ENCODE measurements at regions not wholly inside any gene's neighbourhood (a gene's known extent, or its start where the extent isn't known, plus 50 kb on each side); places are given as distances from the start of the nearest gene placed in this dataset.
"Not testable (repeated sequence)": the region's sequence is repeated elsewhere in the genome, so short reads cannot be mapped to it uniquely, and the experiment has no call there.

GRCh38 chr13:84775920-84776319 is 893.6 kb upstream of the SLITRK1 start:
- TF ChIP-seq CTCF (IDR thresholded peaks at IDR 0.05); POLR2AphosphoS5 (IDR thresholded peaks at IDR 0.05); POLR2A (IDR thresholded peaks at IDR 0.05); EP300 (IDR thresholded peaks at IDR 0.05; ENCODE audit: low read depth): not testable (repeated sequence)
